SK-N-SH (cell line): ENCODE measurements at regions not wholly inside any gene's neighbourhood (a gene's known extent, or its start where the extent isn't known, plus 50 kb on each side); places are given as distances from the start of the nearest gene placed in this dataset.

Source experiments
- CTCF ChIA-PET: fragments of 300-600, 350-600 bp; formaldehyde crosslinking; extraction: SDS; loops from one replicate; lab custom pipeline; 2021; lab: Yijun Ruan, JAX
- POLR2A ChIA-PET: fragments of 350-600 bp; sonication (Branson Sonifier 250); formaldehyde crosslinking; extraction: SDS; loops from one replicate; lab custom pipeline; 2020; ENCODE audit warnings: antibody characterized with exemption, inconsistent platforms; lab: Yijun Ruan, JAX
- DNase-seq: peaks from one replicate; pipeline ENCODE4 v3.0.0; 2012
- H2AFZ ChIP-seq: fragments of 200-600 bp; sonication (generic); 2 replicates; pipeline ENCODE4 v1.8.1; 2016; ENCODE audit warnings: antibody characterized with exemption, mild to moderate bottlenecking, low read depth
- H3F3A ChIP-seq: fragments of 200-600 bp; sonication (generic); replicated peaks from 2 replicates; pipeline ENCODE3; 2016; ENCODE audit warnings: antibody characterized with exemption, mild to moderate bottlenecking; ENCODE audit not compliant: insufficient read depth
- H3K27ac ChIP-seq, 2 experiments: fragments of 200-500 bp in 1 of 2; fragments of 200-600 bp in 1 of 2; sonication (Bioruptor generic) in 1 of 2; sonication (generic), shearing (Covaris generic) in 1 of 2; 2 replicates each; pipeline versions ENCODE4 v1.5.1 to v1.6.1; 2014 to 2016; ENCODE audit warnings: low read depth in 2 of 2, inconsistent platforms in 1 of 2, low read length in 1 of 2, mild to moderate bottlenecking in 1 of 2, mixed read lengths in 1 of 2
- H3K27me3 ChIP-seq: fragments of 200-600 bp; sonication (generic), shearing (Covaris generic); 2 replicates; pipeline ENCODE4 v1.6.1; 2016; ENCODE audit warnings: mixed run types; ENCODE audit not compliant: insufficient read depth
- H3K36me3 ChIP-seq, 2 experiments: fragments of 200-500 bp in 1 of 2; fragments of 200-600 bp in 1 of 2; sonication (Bioruptor generic) in 1 of 2; sonication (generic) in 1 of 2; replicated peaks in 1 of 2; 2 replicates each; pipeline versions ENCODE3 to v1.5.1; 2014 to 2016; ENCODE audit warnings: low read length in 1 of 2, mild to moderate bottlenecking in 1 of 2; ENCODE audit not compliant: insufficient read depth in 2 of 2, control insufficient read depth in 1 of 2
- H3K4me1 ChIP-seq, 2 experiments: fragments of 200-500 bp in 1 of 2; fragments of 200-600 bp in 1 of 2; sonication (Bioruptor generic) in 1 of 2; sonication (generic), shearing (Covaris generic) in 1 of 2; 2 replicates each; pipeline versions ENCODE4 v1.5.1 to v1.6.1; 2014 to 2016; ENCODE audit warnings: low read depth in 1 of 2, low read length in 1 of 2, mixed run types in 1 of 2; ENCODE audit not compliant: insufficient read depth in 2 of 2, control insufficient read depth in 1 of 2
- H3K4me2 ChIP-seq: fragments of 200-600 bp; sonication (generic), shearing (Covaris generic); 2 replicates; pipeline ENCODE4 v1.6.1; 2017; ENCODE audit warnings: mixed run types
- H3K4me3 ChIP-seq, 2 experiments: fragments of 200-500 bp in 1 of 2; fragments of 200-600 bp in 1 of 2; sonication (Bioruptor generic) in 1 of 2; sonication (generic), shearing (Covaris generic) in 1 of 2; 2 replicates each; pipeline versions ENCODE4 v1.5.1 to v1.8.1; 2014 to 2016; ENCODE audit warnings: low read depth in 2 of 2, inconsistent platforms in 1 of 2, low read length in 1 of 2, mild to moderate bottlenecking in 1 of 2, mixed read lengths in 1 of 2, moderate library complexity in 1 of 2
- H3K79me2 ChIP-seq: fragments of 200-600 bp; sonication (generic); 2 replicates; pipeline ENCODE4 v1.8.1; 2017; ENCODE audit warnings: mild to moderate bottlenecking; ENCODE audit not compliant: insufficient read depth
- H3K9ac ChIP-seq: fragments of 200-600 bp; sonication (generic); 2 replicates; pipeline ENCODE4 v1.6.1; 2017; ENCODE audit warnings: mixed run types
- H3K9me2 ChIP-seq: fragments of 200-600 bp; sonication (generic); 2 replicates; pipeline ENCODE4 v1.6.1; 2017; ENCODE audit warnings: mixed run types
- H3K9me3 ChIP-seq: fragments of 200-600 bp; sonication (generic); 2 replicates; pipeline ENCODE4 v1.6.1; 2017; ENCODE audit warnings: mixed run types, mild to moderate bottlenecking, moderate library complexity
- H4K20me1 ChIP-seq: fragments of 200-600 bp; sonication (generic); 2 replicates; pipeline ENCODE4 v1.6.1; 2017; ENCODE audit warnings: mild to moderate bottlenecking, mixed run types; ENCODE audit not compliant: insufficient read depth
- CHD2 ChIP-seq: fragments of 150-350 bp; IDR thresholded peaks from 2 replicates; pipeline ENCODE4 v1.6.1; 2018; ENCODE audit warnings: low read length; ENCODE audit not compliant: partially characterized antibody
- ELF1 ChIP-seq: IDR thresholded peaks from 2 replicates; pipeline ENCODE4 v1.4.0; 2012
- EZH2phosphoT487 ChIP-seq: fragments of 200-600 bp; sonication (generic); IDR thresholded peaks from 2 replicates; pipeline ENCODE4 v1.6.1; 2017; ENCODE audit warnings: low read depth, mixed run types, mild to moderate bottlenecking, antibody characterized with exemption, moderate library complexity, borderline replicate concordance
- FOSL2 ChIP-seq: IDR thresholded peaks from 2 replicates; pipeline ENCODE4 v1.4.0; 2012; ENCODE audit warnings: low read depth, mild to moderate bottlenecking, moderate library complexity, borderline replicate concordance
- FOXJ3 ChIP-seq: sonication (generic); formaldehyde crosslinking; IDR thresholded peaks from 2 replicates; pipeline ENCODE4 v1.5.1; 2020; ENCODE audit warnings: mild to moderate bottlenecking, missing genetic modification reagents
- GABPA ChIP-seq: IDR thresholded peaks from 2 replicates; pipeline ENCODE4 v1.4.0; 2012; ENCODE audit warnings: low read depth, mild to moderate bottlenecking
- IRF3 ChIP-seq: fragments of 150-350 bp; IDR thresholded peaks from 2 replicates; pipeline ENCODE4 v1.6.1; 2016; ENCODE audit warnings: mild to moderate bottlenecking, low read depth, low read length
- MEF2A ChIP-seq: IDR thresholded peaks from 2 replicates; pipeline ENCODE4 v1.4.0; 2012; ENCODE audit warnings: low read depth, borderline replicate concordance
- MXI1 ChIP-seq: IDR thresholded peaks from 2 replicates; pipeline ENCODE4 v1.6.1; 2012; ENCODE audit warnings: mild to moderate bottlenecking, low read depth, low read length, improper control_type of control experiment
- NFIC ChIP-seq: IDR thresholded peaks from 2 replicates; pipeline ENCODE4 v1.4.0; 2012; ENCODE audit warnings: borderline replicate concordance
- NRF1 ChIP-seq: IDR thresholded peaks from 2 replicates; pipeline ENCODE4 v1.6.1; 2012; ENCODE audit warnings: low read depth, mild to moderate bottlenecking, low read length
- PBX3 ChIP-seq: IDR thresholded peaks from 2 replicates; pipeline ENCODE4; 2012
- POLR2AphosphoS5 ChIP-seq: IDR thresholded peaks from 2 replicates; pipeline ENCODE4 v1.6.1; 2012; ENCODE audit warnings: low read depth, low read length
- RAD21 ChIP-seq: IDR thresholded peaks from 2 replicates; pipeline ENCODE4 v1.6.1; 2012; ENCODE audit warnings: mild to moderate bottlenecking, low read length
- RCOR1 ChIP-seq: fragments of 150-350 bp; IDR thresholded peaks from 2 replicates; pipeline ENCODE4 v1.6.1; 2017; ENCODE audit warnings: antibody characterized with exemption, low read length
- REST ChIP-seq: IDR thresholded peaks from 2 replicates; pipeline ENCODE4 v1.6.1; 2012; ENCODE audit warnings: mild to moderate bottlenecking, low read depth, low read length, moderate library complexity
- RXRA ChIP-seq: IDR thresholded peaks from 2 replicates; pipeline ENCODE4 v1.4.0; 2012; ENCODE audit warnings: low read depth, mild to moderate bottlenecking, borderline replicate concordance
- SIN3A ChIP-seq: IDR thresholded peaks from 2 replicates; pipeline ENCODE4 v1.6.1; 2012; ENCODE audit warnings: low read depth, mild to moderate bottlenecking, low read length, moderate library complexity, borderline replicate concordance
- SMC3 ChIP-seq: IDR thresholded peaks from 2 replicates; pipeline ENCODE4 v1.6.1; 2012; ENCODE audit warnings: low read depth, low read length, improper control_type of control experiment
- TAF1 ChIP-seq: IDR thresholded peaks from 2 replicates; pipeline ENCODE4 v1.6.1; 2012; ENCODE audit warnings: low read depth, mild to moderate bottlenecking, low read length, moderate library complexity, borderline replicate concordance
- TCF12 ChIP-seq: IDR thresholded peaks from 2 replicates; pipeline ENCODE4 v1.4.0; 2012
- USF1 ChIP-seq: IDR thresholded peaks from 2 replicates; pipeline ENCODE4 v1.4.0; 2012; ENCODE audit warnings: low read depth, borderline replicate concordance
- USF2 ChIP-seq: fragments of 150-350 bp; IDR thresholded peaks from 2 replicates; pipeline ENCODE4 v1.6.1; 2017; ENCODE audit warnings: antibody characterized with exemption, low read length, low read depth, borderline replicate concordance
- YY1 ChIP-seq: IDR thresholded peaks from 2 replicates; pipeline ENCODE4 v1.4.0; 2012; ENCODE audit warnings: low read depth, mild to moderate bottlenecking
- WGBS: methylation state at CpG from one replicate; pipeline ENCODE4 v1.1.6; 2017; ENCODE audit warnings: low lambda C conversion rate; 5-methylcytosine and 5-hydroxymethylcytosine counted together

- Histone ChIP-seq H3K36me3 (no peaks in the 10 kb centered on the region), H3K4me3 (peak overlapping the region in 1 of 2 experiments; percentile 29; a peak in 3 of 4 replicates), H3K27ac (peak overlapping the region; percentile 93 to 98), H2AFZ (peak overlapping the region; percentile 36; the same call in 1 of the 2 replicates), H3K79me2 (no peaks in the 10 kb centered on the region), H3K4me1 (peaks cover 51 to 57% of the 10 kb centered on the region in 2 experiments), H3K9me3 (no peaks in the 10 kb centered on the region), H3F3A (peaks cover 50% of the 10 kb centered on the region), H3K27me3 (no peaks in the 10 kb centered on the region), H3K9ac (peak overlapping the region; percentile 58), H3K4me2 (peak overlapping the region; percentile 72), H4K20me1 (no peaks in the 10 kb centered on the region), H3K9me2 (no peaks in the 10 kb centered on the region)
- no peak for DNase-seq
- 12% methylated on average over 10 of the region's 10 CpGs for WGBS
- CTCF ChIA-PET = interaction anchor here (1.0 to 2.3 kb wide), 6 partner anchors 72 to 751 kb away, joined by 3 to 8 read pairs (median 6); no protein-coding TSS in a partner anchor
- POLR2A ChIA-PET = interaction anchor here (0.8 to 7.1 kb wide), 17 partner anchors 36 to 671 kb away, joined by 4 to 64 read pairs (median 7); partner anchors contain the start of gene ZNF608
- peak; percentile 62 for TF ChIP-seq TCF12
- no peak for TF ChIP-seq NFIC
- TF ChIP-seq IRF3 = no peak
- TF ChIP-seq RAD21 = peak; percentile 52
- no peak for TF ChIP-seq EZH2phosphoT487
- peak; percentile 66 for TF ChIP-seq FOXJ3 (CRISPR knock-in tag)
- TF ChIP-seq MEF2A = no peak
- peak; percentile 78 for TF ChIP-seq PBX3
- TF ChIP-seq RXRA = peak; percentile 23; the same call in 1 of the 2 replicates
- TF ChIP-seq ELF1 = no peak
- TF ChIP-seq CHD2 = peak; percentile 16
- TF ChIP-seq MXI1 = peak; percentile 8; the same call in 1 of the 2 replicates
- TF ChIP-seq RCOR1 = peak; percentile 69; the same call in 1 of the 2 replicates
- TF ChIP-seq USF1 = no peak
- TF ChIP-seq NRF1 = no peak
- no peak; the same call in 1 of the 2 replicates for TF ChIP-seq FOSL2
- no peak for TF ChIP-seq USF2
- 0 out of 2 replicates have a peak, but pooled peaks have one; percentile 10 for TF ChIP-seq GABPA
- TF ChIP-seq SIN3A = no peak
- no peak; the same call in 1 of the 2 replicates for TF ChIP-seq POLR2AphosphoS5
- no peak for TF ChIP-seq REST
- no peak for TF ChIP-seq YY1
- TF ChIP-seq SMC3 = no peak; the same call in 1 of the 2 replicates
- TF ChIP-seq TAF1 = no peak
Measured at GRCh38 chr5:125409861-125410536, 663.6 kb upstream of the ZNF608 start.
